ENCODE measurements at regions not wholly inside any gene's neighbourhood (a gene's known extent, or its start where the extent isn't known, plus 50 kb on each side); places are given as distances from the start of the nearest gene placed in this dataset.
"Not testable (repeated sequence)": the region's sequence is repeated elsewhere in the genome, so short reads cannot be mapped to it uniquely, and the experiment has no call there.

DNA sequence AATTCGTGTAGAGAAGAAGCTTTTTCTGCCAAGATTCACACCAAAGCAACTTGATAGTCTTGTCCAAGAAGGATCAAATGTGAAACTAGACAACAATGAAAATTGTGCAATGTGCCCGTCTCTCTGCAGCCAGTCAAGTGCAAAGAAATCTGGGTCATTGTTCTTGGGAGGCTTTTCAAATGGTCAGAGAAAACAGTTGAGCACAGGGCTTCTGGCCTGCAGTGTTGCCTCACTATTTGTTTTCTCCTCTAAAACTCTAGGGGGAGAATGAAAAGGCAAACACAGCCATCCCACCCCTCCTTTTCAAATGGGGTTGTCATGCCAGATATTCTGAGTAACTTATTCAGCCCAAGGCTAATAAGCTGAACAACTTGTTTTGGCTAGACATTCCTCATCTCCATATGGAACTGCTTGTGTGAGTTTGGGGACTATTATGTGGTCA is 417.6 kb upstream of the CDIN1 start:
- TF ChIP-seq, protein P1, sequence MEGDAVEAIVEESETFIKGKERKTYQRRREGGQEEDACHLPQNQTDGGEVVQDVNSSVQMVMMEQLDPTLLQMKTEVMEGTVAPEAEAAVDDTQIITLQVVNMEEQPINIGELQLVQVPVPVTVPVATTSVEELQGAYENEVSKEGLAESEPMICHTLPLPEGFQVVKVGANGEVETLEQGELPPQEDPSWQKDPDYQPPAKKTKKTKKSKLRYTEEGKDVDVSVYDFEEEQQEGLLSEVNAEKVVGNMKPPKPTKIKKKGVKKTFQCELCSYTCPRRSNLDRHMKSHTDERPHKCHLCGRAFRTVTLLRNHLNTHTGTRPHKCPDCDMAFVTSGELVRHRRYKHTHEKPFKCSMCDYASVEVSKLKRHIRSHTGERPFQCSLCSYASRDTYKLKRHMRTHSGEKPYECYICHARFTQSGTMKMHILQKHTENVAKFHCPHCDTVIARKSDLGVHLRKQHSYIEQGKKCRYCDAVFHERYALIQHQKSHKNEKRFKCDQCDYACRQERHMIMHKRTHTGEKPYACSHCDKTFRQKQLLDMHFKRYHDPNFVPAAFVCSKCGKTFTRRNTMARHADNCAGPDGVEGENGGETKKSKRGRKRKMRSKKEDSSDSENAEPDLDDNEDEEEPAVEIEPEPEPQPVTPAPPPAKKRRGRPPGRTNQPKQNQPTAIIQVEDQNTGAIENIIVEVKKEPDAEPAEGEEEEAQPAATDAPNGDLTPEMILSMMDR (conservative IDR thresholded peaks at IDR 0.05; ENCODE audit: low read depth): no peak
- H3K27ac ChIP-seq: no peak overlapping the region
- ChIA-PET POLR2A (ENCODE audit: low non-redundant PET) (no interaction called here), CTCF (no interaction called here)
- DNase-seq (ENCODE audit: low spot score): no peak

DNA sequence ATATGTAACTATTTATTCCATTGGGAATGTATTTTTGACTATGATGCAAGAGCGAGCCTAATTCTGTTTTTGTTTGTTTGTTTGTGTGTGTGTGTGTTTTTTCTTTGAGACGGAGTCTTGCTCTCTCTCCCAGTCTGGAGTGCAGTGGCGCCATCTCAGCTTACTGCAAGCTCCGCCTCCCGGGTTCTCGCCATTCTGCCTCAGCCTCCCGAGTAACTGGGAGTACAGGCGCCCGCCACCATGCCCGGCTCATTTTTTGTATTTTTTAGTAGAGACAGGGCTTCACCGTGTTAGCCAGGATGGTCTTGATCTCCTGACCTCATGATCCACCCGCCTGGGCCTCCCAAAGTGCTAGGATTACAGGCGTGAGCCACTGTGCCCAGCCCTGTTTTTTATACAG is 415.4 kb upstream of the CDIN1 start:
- DNase-seq (ENCODE audit: low spot score); CTCF ChIA-PET; POLR2A ChIA-PET (ENCODE audit: low non-redundant PET); H3K27ac ChIP-seq: not testable (repeated sequence)

DNA sequence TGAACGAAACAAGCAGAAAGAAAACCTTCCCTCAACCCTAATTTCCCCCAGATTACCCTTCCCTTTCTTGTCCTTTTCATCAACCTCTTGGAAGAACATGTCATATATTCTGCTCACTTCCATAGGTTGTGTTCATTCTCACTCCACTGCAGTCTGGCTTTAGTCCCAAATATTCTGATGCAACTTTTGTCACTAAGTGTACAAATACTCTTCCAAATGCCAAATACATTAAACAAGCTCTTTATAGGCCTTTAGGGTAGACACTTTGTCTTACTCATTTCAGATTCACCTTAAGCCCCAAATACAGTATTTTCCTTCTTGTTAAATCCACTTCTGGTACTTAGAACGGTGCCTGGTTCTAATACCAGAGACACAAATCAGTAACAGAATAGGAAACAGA is 406.5 kb upstream of the CDIN1 start:
- H3K27ac ChIP-seq: no peak overlapping the region
- CTCF ChIA-PET: no interaction called here
- TF ChIP-seq, protein P1 (conservative IDR thresholded peaks at IDR 0.05; ENCODE audit: low read depth): no peak
- POLR2A ChIA-PET (ENCODE audit: low non-redundant PET): no interaction called here
- DNase-seq (ENCODE audit: low spot score): no peak

DNA sequence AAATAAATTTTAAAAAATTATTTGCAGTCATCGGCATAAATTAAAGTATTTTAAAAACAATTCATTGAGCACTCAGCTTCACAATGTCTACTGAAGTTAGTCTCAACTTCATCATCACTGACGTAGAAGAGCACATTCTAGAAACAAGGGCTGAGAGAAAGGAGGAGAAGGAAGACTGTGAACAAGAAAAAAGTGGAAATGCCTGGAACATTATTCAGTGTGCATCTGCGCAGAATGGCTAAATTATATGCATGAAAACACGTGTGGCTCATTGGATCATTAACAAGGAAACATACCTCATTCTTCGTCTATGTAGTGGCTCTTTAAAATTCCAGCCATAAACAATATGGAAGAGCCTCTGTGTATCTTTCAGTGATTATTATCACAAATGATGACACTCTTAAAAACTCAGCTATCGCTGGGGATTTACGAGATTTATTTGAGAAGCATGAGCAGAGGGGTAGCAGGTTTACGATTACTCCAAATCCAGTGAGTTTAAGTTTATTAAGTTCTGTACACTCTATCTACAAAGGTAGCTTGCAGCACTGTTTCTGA is 404.2 kb upstream of the CDIN1 start:
- TF ChIP-seq, protein P1 (conservative IDR thresholded peaks at IDR 0.05; ENCODE audit: low read depth): no peak
- no peak overlapping the region for H3K27ac ChIP-seq
- ChIA-PET POLR2A (ENCODE audit: low non-redundant PET) (no interaction called here), CTCF (interaction anchor here (0.7 kb wide), 1 partner anchor 1330 kb away, joined by 3 read pairs; no protein-coding TSS in a partner anchor)
- no peak for DNase-seq (ENCODE audit: low spot score)

DNA sequence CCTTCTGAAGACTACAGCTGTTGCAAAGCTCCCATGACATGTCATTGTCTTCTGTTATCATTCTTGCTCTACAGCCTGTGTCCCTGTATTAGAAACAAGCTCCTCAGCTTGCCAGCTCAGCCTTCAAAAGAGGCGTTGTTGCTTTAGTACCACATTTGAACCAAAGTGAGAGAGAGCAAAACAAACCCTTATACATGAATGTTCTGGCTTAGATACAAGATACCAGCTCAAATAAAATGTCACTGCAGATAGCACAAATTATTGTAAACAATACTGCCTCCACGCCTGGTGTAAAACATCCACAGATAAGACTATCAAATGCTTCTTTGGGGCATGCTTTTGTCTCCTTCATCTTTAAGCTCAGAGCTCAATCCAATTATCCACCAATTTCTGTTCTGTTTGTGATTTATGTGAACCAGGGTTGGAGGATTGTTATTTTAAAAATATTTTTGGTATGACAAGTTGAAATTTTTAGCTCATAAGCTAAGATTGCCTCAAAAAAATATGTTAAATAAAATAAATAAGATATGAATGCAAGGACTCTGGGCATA is 403.6 kb upstream of the CDIN1 start:
- DNase-seq (ENCODE audit: low spot score): no peak
- POLR2A ChIA-PET (ENCODE audit: low non-redundant PET): no interaction called here
- no peak overlapping the region for H3K27ac ChIP-seq
- CTCF ChIA-PET: no interaction called here
- TF ChIP-seq, protein P1 (conservative IDR thresholded peaks at IDR 0.05; ENCODE audit: low read depth): no peak

DNA sequence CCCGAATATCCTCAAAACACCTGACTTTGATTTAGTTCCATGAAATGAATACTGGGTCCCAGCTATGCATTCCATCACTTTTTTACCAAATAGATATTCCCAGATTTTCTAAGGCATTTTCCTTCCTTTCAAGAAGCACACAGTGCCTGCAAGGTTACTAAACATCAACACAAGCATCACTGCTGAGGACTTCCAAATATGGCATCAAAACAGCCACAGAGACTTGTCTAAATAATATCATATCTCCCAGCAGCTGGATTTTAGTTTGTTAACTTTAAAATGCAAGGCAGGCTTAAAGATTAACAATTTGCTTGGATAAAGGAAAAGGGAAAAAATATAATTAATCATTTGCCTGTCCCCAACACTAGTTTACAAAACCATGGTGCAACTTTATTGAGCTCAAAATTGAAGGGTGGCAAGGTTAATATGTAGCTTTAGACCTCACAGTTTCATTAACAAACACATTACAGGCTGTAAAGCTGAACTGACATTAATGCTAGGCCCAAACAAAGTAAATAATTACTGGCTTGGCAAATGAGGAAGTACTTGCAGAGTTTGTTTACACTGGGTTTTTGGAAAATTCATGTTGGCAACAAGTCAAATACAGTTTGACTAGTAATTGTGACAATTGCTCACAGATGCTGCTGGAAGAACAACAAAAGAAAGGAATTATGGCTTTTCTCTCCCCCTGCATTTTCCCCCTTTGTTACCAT is 401.7 kb upstream of the CDIN1 start:
- no peak for DNase-seq (ENCODE audit: low spot score)
- ChIA-PET POLR2A (ENCODE audit: low non-redundant PET) (no interaction called here), CTCF (interaction anchor here (0.7 kb wide), 1 partner anchor 384 kb away, joined by 3 read pairs; no protein-coding TSS in a partner anchor)
- H3K27ac ChIP-seq: no peak overlapping the region
- TF ChIP-seq, protein P1 (conservative IDR thresholded peaks at IDR 0.05; ENCODE audit: low read depth): no peak

DNA sequence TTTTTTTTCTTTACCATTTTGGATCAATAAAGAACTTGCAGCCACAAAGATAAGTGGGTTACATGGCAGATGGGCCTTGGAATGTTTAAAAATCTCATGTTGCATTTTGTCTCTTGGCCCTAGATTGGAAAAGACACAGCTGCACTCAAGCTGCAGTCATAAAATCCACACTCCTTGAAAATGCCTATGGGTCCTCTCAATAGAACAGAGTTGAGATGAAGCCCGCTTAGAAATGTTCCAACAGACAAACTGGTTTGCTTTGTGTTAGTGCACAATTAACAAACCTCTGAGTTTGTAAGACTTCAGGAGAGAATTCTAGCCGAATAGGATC is 401.2 kb upstream of the CDIN1 start:
- DNase-seq (ENCODE audit: low spot score): no peak
- H3K27ac ChIP-seq: no peak overlapping the region
- TF ChIP-seq, protein P1 (conservative IDR thresholded peaks at IDR 0.05; ENCODE audit: low read depth): no peak
- ChIA-PET POLR2A (ENCODE audit: low non-redundant PET) (no interaction called here), CTCF (interaction anchor here (0.7 kb wide), 1 partner anchor 385 kb away, joined by 3 read pairs; no protein-coding TSS in a partner anchor)
